ENCODE measurements at regions not wholly inside any gene's neighbourhood (a gene's known extent, or its start where the extent isn't known, plus 50 kb on each side); places are given as distances from the start of the nearest gene placed in this dataset.

- no peaks in the 10 kb centered on the region for H3K27me3 ChIP-seq (ENCODE audit: control insufficient read depth, insufficient read depth, low read length)
- TF ChIP-seq, protein P1, sequence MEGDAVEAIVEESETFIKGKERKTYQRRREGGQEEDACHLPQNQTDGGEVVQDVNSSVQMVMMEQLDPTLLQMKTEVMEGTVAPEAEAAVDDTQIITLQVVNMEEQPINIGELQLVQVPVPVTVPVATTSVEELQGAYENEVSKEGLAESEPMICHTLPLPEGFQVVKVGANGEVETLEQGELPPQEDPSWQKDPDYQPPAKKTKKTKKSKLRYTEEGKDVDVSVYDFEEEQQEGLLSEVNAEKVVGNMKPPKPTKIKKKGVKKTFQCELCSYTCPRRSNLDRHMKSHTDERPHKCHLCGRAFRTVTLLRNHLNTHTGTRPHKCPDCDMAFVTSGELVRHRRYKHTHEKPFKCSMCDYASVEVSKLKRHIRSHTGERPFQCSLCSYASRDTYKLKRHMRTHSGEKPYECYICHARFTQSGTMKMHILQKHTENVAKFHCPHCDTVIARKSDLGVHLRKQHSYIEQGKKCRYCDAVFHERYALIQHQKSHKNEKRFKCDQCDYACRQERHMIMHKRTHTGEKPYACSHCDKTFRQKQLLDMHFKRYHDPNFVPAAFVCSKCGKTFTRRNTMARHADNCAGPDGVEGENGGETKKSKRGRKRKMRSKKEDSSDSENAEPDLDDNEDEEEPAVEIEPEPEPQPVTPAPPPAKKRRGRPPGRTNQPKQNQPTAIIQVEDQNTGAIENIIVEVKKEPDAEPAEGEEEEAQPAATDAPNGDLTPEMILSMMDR (IDR thresholded peaks at IDR 0.05; ENCODE audit: low read depth, low read length): no peak
- ChIA-PET CTCF (no interaction called here), POLR2A (no interaction called here)
- H3K4me3 ChIP-seq (ENCODE audit: low read depth, low read length): no peak overlapping the region
- no peak for DNase-seq (ENCODE audit: low read depth, low spot score)
- H3K9me3 ChIP-seq (ENCODE audit: control insufficient read depth, insufficient read depth, low read length): peaks cover 12% of the 10 kb centered on the region; the same call in 1 of the 2 replicates
- H3K27ac ChIP-seq (ENCODE audit: low read depth, low read length): no peak overlapping the region
These were observed 289.8 kb upstream of the SPOCK3 start for GRCh38 chr4:167524091-167524490.

- no peak overlapping the region for H3K27ac ChIP-seq (ENCODE audit: low read depth, low read length)
- peaks cover 7% of the 10 kb centered on the region for H3K9me3 ChIP-seq (ENCODE audit: control insufficient read depth, insufficient read depth, low read length)
- H3K4me3 ChIP-seq (ENCODE audit: low read depth, low read length): no peak overlapping the region
- ChIA-PET POLR2A (no interaction called here), CTCF (no interaction called here)
- TF ChIP-seq, protein P1 (IDR thresholded peaks at IDR 0.05; ENCODE audit: low read depth, low read length): no peak
- DNase-seq (ENCODE audit: low read depth, low spot score): no peak
- H3K27me3 ChIP-seq (ENCODE audit: control insufficient read depth, insufficient read depth, low read length): no peaks in the 10 kb centered on the region
These were observed 303.5 kb upstream of the SPOCK3 start for GRCh38 chr4:167537761-167538160.

DNA sequence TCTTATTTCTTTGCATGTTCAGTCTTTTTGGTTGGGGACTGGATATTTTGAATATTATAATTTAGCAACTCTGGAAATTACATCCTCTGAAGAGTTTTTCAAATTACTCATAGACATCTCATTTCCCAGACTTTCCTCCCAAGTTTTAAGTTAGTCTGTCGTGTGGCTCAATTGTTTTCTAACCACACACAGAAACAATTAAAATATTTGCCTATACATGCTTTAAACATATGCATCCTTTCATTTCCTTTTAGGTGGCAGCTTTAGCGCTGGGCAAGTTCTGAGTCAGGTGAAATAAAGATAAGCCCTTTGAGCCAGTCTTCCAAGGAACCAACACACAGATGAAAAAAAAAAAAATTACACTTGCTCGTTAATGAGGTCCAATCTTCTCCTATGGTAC is 307.0 kb upstream of the SPOCK3 start:
- Histone ChIP-seq H3K27ac (ENCODE audit: low read depth, low read length) (no peak overlapping the region), H3K9me3 (ENCODE audit: control insufficient read depth, insufficient read depth, low read length) (peaks cover 4% of the 10 kb centered on the region; the same call in 1 of the 2 replicates), H3K4me3 (ENCODE audit: low read depth, low read length) (no peak overlapping the region), H3K27me3 (ENCODE audit: control insufficient read depth, insufficient read depth, low read length) (no peaks in the 10 kb centered on the region)
- ChIA-PET CTCF (no interaction called here), POLR2A (no interaction called here)
- TF ChIP-seq, protein P1 (IDR thresholded peaks at IDR 0.05; ENCODE audit: low read depth, low read length): no peak
- no peak for DNase-seq (ENCODE audit: low read depth, low spot score)

- Histone ChIP-seq H3K27me3 (ENCODE audit: control insufficient read depth, insufficient read depth, low read length) (no peaks in the 10 kb centered on the region), H3K9me3 (ENCODE audit: control insufficient read depth, insufficient read depth, low read length) (peaks cover 4% of the 10 kb centered on the region; the same call in 1 of the 2 replicates), H3K4me3 (ENCODE audit: low read depth, low read length) (no peak overlapping the region), H3K27ac (ENCODE audit: low read depth, low read length) (no peak overlapping the region)
- TF ChIP-seq, protein P1 (IDR thresholded peaks at IDR 0.05; ENCODE audit: low read depth, low read length): no peak
- no peak for DNase-seq (ENCODE audit: low read depth, low spot score)
- POLR2A ChIA-PET: no interaction called here
- CTCF ChIA-PET: no interaction called here
These were observed 310.1 kb upstream of the SPOCK3 start for GRCh38 chr4:167544391-167544790.

GRCh38 chr4:167550021-167550420 is 315.7 kb upstream of the SPOCK3 start:
- Histone ChIP-seq H3K4me3 (ENCODE audit: low read depth, low read length) (no peak overlapping the region), H3K9me3 (ENCODE audit: control insufficient read depth, insufficient read depth, low read length) (no peaks in the 10 kb centered on the region), H3K27me3 (ENCODE audit: control insufficient read depth, insufficient read depth, low read length) (no peaks in the 10 kb centered on the region), H3K27ac (ENCODE audit: low read depth, low read length) (no peak overlapping the region)
- DNase-seq (ENCODE audit: low read depth, low spot score): no peak
- TF ChIP-seq, protein P1 (IDR thresholded peaks at IDR 0.05; ENCODE audit: low read depth, low read length): no peak
- ChIA-PET POLR2A (no interaction called here), CTCF (no interaction called here)

Measured in AG04450 (cell line).